CD4-positive, alpha-beta T cell treated with Interleukin-2 at 100 ng/mL for 4 hours (primary cell): ENCODE measurements at regions not wholly inside any gene's neighbourhood (a gene's known extent, or its start where the extent isn't known, plus 50 kb on each side); places are given as distances from the start of the nearest gene placed in this dataset.
"Not testable (repeated sequence)": the region's sequence is repeated elsewhere in the genome, so short reads cannot be mapped to it uniquely, and the experiment has no call there.

Source experiments
- DNase-seq: peaks from one replicate; pipeline ENCODE4 v3.0.0-alpha.2; 2020; ENCODE audit warnings: low spot score

GRCh38 chr3:8143186-8143585 is 358.4 kb upstream of the LMCD1 start:
- DNase-seq = no peak

DNA sequence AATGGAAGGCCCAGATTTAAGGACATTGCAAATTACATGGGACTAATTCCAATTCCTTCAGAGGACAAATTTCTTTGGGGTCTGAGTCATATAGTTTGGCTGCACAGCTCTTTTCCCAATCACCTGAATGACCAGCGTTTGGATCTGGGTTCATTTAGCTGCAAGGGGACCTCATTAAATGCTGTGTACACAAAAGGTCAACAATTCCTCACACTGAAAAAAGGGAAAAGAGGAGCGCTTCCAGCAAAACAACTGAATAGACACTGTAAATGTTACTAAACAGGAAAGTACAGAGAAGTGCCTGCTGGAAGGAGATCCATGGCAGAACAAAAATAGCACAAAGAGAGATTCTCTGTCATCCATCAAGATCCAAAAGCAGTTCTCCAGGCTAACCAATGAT is 356.0 kb upstream of the LMCD1 start:
- no peak for DNase-seq

- DNase-seq = no peak
Observed at GRCh38 chr3:8147711-8148110, 353.9 kb upstream of the LMCD1 start.

- DNase-seq = no peak
Observed at GRCh38 chr3:8152821-8153418, 348.7 kb upstream of the LMCD1 start.

DNA sequence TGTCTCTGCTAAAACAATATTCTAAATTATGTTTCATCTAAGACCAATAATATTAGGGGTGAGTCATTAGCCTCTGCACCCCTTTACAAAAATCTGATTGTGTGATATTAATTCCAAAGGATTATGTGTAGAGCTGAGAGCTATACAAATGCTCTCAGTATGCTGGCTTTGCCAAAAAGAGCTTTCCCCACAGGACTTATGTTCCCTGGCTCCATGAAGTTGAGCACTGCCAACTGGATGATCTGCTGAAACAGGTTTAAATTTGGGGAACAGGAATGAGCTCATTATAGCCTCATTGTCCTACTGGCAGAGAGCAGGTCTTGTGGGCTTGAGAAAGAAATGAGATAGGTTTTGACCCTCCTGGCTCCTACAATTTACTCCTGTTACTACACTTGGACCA is 347.8 kb upstream of the LMCD1 start:
- DNase-seq = no peak

GRCh38 chr3:8154617-8155016 is 347.0 kb upstream of the LMCD1 start:
- no peak for DNase-seq

GRCh38 chr3:8156138-8156537 is 345.5 kb upstream of the LMCD1 start:
- no peak for DNase-seq

GRCh38 chr3:8156831-8157230 is 344.8 kb upstream of the LMCD1 start:
- no peak for DNase-seq

GRCh38 chr3:8157640-8158039 is 344.0 kb upstream of the LMCD1 start:
- no peak for DNase-seq

DNA sequence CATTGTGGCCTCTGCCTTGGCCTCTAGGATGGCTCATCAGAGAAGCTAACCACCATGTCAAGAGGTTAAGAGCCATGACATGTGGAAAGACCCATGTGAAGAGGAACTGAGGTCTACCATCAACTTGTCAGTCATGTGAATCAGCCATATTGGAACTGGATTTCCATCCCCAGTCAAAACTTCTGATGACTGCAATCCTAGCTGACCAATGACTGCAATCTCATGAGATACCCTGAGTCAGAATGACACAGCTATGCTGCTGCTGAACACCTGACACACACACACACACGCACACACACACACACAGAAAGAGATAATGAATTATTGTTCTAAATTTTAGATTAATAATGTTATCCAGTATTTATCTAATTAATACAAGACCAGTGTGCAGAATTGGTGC is 337.5 kb upstream of the LMCD1 start:
- no peak for DNase-seq

- DNase-seq = no peak
Observed at GRCh38 chr3:8166014-8166413, 335.6 kb upstream of the LMCD1 start.

- DNase-seq = no peak
Observed at GRCh38 chr3:8170971-8171508, 330.6 kb upstream of the LMCD1 start.

DNA sequence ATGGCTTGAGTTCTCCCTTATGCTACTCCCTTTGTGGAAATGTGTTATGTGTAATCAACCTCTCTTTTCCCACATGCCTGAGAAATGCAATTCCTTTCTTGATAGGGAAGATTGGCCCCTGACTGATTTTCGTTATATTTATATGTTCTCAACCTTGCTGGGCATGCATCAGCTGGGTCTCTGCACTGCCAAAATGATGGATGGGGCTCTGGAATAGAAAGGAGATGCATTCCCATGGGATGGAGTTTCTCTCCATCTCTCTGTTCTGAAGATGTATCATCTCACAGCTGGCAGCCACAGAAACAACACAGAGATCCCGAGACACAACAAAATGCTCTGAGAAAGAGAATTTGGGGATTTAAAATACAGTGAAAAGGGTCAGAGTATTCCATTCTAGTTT is 327.7 kb upstream of the LMCD1 start:
- DNase-seq = no peak

- DNase-seq = not testable (repeated sequence)
Observed at GRCh38 chr3:8176759-8177483, 324.7 kb upstream of the LMCD1 start.

- not testable (repeated sequence) for DNase-seq
Observed at GRCh38 chr3:8178516-8178915, 323.1 kb upstream of the LMCD1 start.

GRCh38 chr3:8182904-8183303 is 318.7 kb upstream of the LMCD1 start:
- DNase-seq = no peak

DNA sequence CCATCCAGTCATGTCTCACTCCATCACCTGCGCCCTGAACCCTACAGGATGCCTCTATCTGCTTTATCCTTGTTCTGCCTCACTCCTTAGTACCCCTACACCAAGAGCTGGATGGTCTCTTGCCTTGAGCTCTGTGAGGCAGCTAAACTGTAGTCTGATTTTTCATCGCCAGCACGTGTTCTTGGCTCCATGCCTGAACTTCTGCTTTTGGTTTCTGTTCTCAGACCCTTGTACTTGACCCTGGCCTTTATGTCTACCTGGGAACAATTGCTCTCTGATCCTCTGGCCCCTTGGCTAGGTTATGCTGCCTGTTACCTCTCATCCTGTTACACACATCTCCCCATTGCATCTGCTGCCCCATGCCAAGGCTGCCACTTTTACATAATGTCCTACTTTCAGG is 318.0 kb upstream of the LMCD1 start:
- no peak for DNase-seq

DNA sequence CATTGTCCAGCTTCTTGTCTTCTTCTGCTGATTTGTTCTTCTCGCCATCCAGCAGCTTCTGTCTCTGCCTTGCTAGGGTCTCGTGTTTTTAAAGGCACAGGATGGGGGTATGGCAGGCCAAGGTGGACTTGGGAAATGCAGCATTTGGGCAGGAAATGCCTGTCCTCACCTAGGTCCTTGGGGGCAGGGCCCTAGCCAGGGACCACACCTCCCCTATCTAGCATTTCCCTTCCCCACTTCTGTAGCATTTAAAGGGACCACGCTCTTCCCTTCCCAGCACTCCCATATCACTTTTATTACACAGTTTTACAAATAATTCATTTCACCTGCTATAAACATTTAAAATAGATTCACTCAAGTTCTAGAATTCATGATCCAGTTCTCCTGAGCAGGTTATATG is 315.4 kb upstream of the LMCD1 start:
- no peak for DNase-seq

DNA sequence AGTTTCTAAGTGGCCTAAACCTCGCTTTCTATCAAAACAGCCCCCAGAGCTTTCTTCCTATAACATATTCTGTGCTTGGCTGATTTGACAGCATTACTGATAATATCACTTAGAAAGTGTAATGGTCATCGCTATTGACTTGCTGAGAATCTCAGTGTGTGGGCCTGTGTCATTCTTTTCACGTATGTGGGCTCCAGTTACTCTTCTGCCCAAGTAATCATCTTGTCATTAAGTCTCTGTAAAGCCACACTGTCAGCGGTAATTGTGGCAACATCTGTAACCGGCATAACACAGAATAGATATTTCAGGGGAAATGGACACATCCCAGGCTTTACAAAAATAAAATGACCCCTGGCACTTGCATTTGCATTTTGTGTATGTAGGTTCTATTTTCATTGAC is 313.6 kb upstream of the LMCD1 start:
- no peak for DNase-seq

DNA sequence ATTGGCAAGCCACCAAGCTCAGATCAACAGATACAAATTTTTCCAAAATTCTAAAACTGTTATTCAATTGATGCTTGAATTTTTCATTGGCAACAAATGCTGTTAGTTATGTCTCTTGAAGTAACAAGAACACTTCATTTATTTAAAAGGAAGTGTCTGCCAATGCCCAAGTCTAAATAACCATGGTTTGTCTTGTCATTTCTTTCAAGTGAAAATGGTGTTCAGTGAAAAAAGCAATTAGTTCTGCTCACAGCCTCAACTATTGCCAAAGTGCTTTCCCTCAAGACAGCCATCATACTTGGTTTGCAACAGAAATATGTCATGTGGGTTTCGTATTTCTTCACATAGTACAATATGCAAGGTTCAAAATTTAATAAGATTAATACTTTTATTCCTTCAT is 312.6 kb upstream of the LMCD1 start:
- no peak for DNase-seq

- no peak for DNase-seq
Observed at GRCh38 chr3:8191406-8191805, 310.2 kb upstream of the LMCD1 start.

DNA sequence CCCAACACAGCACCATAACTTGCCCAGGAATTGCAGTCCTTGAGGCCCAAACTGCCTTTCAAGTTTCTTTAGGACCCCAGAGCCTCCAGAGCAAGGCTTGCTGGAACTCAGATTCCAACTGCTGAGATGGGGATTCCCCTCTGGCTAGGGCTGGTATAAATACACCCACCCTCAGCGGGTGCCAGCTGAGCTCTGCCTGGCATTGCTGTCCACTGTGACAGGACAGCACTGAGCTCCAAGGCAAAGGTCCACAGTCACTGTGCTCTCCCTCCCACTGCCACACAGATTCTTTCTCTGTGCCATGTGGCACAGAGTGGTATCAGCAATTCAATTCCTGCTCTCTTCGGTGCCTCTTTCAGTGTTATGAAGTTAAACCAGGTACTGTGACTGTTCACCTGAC is 304.2 kb upstream of the LMCD1 start:
- DNase-seq = no peak

- no peak for DNase-seq
Observed at GRCh38 chr3:8198605-8199004, 303.0 kb upstream of the LMCD1 start.

- no peak for DNase-seq
Observed at GRCh38 chr3:8200996-8201395, 300.6 kb upstream of the LMCD1 start.
